Keratinocyte (primary cell): ENCODE measurements at regions not wholly inside any gene's neighbourhood (a gene's known extent, or its start where the extent isn't known, plus 50 kb on each side); places are given as distances from the start of the nearest gene placed in this dataset.

Experiments used
- DNase-seq: peaks from one replicate; pipeline ENCODE4 v3.0.0-alpha.2; 2011; ENCODE audit warnings: low read depth, missing footprints, low spot score
- FAIRE-seq: peaks from 2 replicates; lab custom pipeline; 2011; peaks lifted over from hg19 to GRCh38; lab: Jason Lieb, UNC
- H2AFZ ChIP-seq: 2 replicates; pipeline ENCODE4 v1.6.0; 2012; ENCODE audit warnings: low read length, control low read depth, inconsistent platforms; ENCODE audit not compliant: control insufficient read depth
- H3K27ac ChIP-seq: 2 replicates; pipeline ENCODE4 v1.5.1; 2011; ENCODE audit warnings: low read length; ENCODE audit not compliant: control insufficient read depth, insufficient read depth
- H3K27me3 ChIP-seq: 3 replicates; pipeline ENCODE4 v1.6.0; 2011; ENCODE audit warnings: low read length; ENCODE audit not compliant: control insufficient read depth, insufficient read depth; ENCODE audit errors: extremely low read depth
- H3K36me3 ChIP-seq, 2 experiments: 2 replicates in 1 of 2; 3 replicates in 1 of 2; pipeline ENCODE4 v1.5.1; 2011; ENCODE audit warnings: low read length in 2 of 2, mild to moderate bottlenecking in 1 of 2; ENCODE audit not compliant: control insufficient read depth in 2 of 2, insufficient read depth in 2 of 2; ENCODE audit errors: extremely low read depth in 1 of 2
- H3K4me1 ChIP-seq: 3 replicates; pipeline ENCODE4 v1.5.1; 2011; ENCODE audit warnings: low read length; ENCODE audit not compliant: control insufficient read depth, insufficient read depth; ENCODE audit errors: extremely low read depth
- H3K4me2 ChIP-seq: 3 replicates; pipeline ENCODE4 v1.6.0; 2011; ENCODE audit warnings: low read depth, low read length; ENCODE audit not compliant: control insufficient read depth, insufficient read depth; ENCODE audit errors: extremely low read depth
- H3K4me3 ChIP-seq, 3 experiments: fragments of 200-600 bp in 1 of 3; sonication (generic) in 1 of 3; 2 replicates in 2 of 3; 3 replicates in 1 of 3; pipeline ENCODE4 v1.5.1; 2011 to 2016; ENCODE audit warnings: low read length in 3 of 3, mild to moderate bottlenecking in 3 of 3, control low read depth in 2 of 3, inconsistent platforms in 1 of 3, low read depth in 1 of 3, mixed read lengths in 1 of 3, mixed run types in 1 of 3, moderate library complexity in 1 of 3; ENCODE audit not compliant: control insufficient read depth in 2 of 3, insufficient read depth in 2 of 3; ENCODE audit errors: extremely low read depth in 1 of 3
- H3K79me2 ChIP-seq: 2 replicates; pipeline ENCODE4 v1.6.0; 2012; ENCODE audit warnings: low read length; ENCODE audit not compliant: control insufficient read depth, insufficient read depth
- H3K9ac ChIP-seq: 3 replicates; pipeline ENCODE4 v1.6.0; 2011; ENCODE audit warnings: low read length; ENCODE audit not compliant: control insufficient read depth, insufficient read depth; ENCODE audit errors: extremely low read depth
- H3K9me1 ChIP-seq: 3 replicates; pipeline ENCODE4 v1.6.0; 2011; ENCODE audit warnings: low read length; ENCODE audit not compliant: control insufficient read depth, insufficient read depth; ENCODE audit errors: extremely low read depth
- H3K9me3 ChIP-seq: 2 replicates; pipeline ENCODE4 v1.5.1; 2012; ENCODE audit warnings: low read depth, low read length; ENCODE audit not compliant: control insufficient read depth
- H4K20me1 ChIP-seq: 3 replicates; pipeline ENCODE4 v1.6.0; 2011; ENCODE audit warnings: low read length; ENCODE audit not compliant: control insufficient read depth, insufficient read depth; ENCODE audit errors: extremely low read depth
- EZH2 ChIP-seq: IDR thresholded peaks from one replicate; pipeline ENCODE4 v1.6.1; 2012; ENCODE audit warnings: inconsistent platforms, mild to moderate bottlenecking, low read length, moderate library complexity
- dilution Hi-C: fragments of 300-500 bp; cut with MboI; formaldehyde crosslinking; loops from one replicate; pipeline ENCODE4 v1.7.0; 2020; ENCODE audit warnings: low sequenced_read_pairs; ENCODE audit not compliant: extremely low pct_ligation_motif_present
- TF ChIP-seq, protein P1 (sequence below), 3 experiments: IDR thresholded peaks in 1 of 3; conservative IDR thresholded peaks in 1 of 3; optimal IDR thresholded peaks in 1 of 3; 2 replicates in 2 of 3; 3 replicates in 1 of 3; pipeline versions ENCODE3 to v1.5.1; 2011; ENCODE audit warnings: low read length in 3 of 3, mild to moderate bottlenecking in 3 of 3, moderate library complexity in 2 of 3, control low read depth in 1 of 3, inconsistent platforms in 1 of 3; ENCODE audit not compliant: insufficient read depth in 2 of 3; ENCODE audit errors: extremely low read depth in 1 of 3

DNA sequence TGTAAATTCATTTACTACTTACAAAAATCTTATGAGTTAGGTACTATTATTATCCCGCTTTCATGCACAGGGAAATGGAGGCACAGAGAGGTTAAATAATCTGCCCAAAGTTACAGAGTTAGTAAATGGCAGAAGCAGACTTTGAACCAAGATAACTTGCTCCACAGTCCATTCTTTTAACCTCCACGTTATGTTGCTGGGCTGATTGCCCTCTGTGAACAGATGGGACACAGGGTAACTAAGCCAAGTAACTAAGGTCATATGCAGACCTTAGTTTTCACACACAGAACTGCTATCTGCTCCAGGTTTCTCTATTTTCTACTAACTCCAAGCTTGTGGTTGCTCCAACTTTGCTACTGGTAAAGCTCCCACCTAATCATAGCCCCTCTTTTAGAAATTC is 147.1 kb upstream of the IFNG-AS1 start:
- no peaks in the 10 kb centered on the region for H4K20me1 ChIP-seq
- no peaks in the 10 kb centered on the region for H3K36me3 ChIP-seq
- H3K27me3 ChIP-seq, result no peaks in the 10 kb centered on the region
- no peak overlapping the region for H3K9ac ChIP-seq
- no peak overlapping the region for H3K4me2 ChIP-seq
- H3K27ac ChIP-seq, result no peak overlapping the region
- FAIRE-seq, result no peak
- no peaks in the 10 kb centered on the region for H3K9me1 ChIP-seq
- no peaks in the 10 kb centered on the region for H3K9me3 ChIP-seq
- H3K79me2 ChIP-seq, result no peaks in the 10 kb centered on the region
- no peak for DNase-seq
- H2AFZ ChIP-seq, result no peak overlapping the region
- no peak for TF ChIP-seq EZH2
- TF ChIP-seq, protein P1, sequence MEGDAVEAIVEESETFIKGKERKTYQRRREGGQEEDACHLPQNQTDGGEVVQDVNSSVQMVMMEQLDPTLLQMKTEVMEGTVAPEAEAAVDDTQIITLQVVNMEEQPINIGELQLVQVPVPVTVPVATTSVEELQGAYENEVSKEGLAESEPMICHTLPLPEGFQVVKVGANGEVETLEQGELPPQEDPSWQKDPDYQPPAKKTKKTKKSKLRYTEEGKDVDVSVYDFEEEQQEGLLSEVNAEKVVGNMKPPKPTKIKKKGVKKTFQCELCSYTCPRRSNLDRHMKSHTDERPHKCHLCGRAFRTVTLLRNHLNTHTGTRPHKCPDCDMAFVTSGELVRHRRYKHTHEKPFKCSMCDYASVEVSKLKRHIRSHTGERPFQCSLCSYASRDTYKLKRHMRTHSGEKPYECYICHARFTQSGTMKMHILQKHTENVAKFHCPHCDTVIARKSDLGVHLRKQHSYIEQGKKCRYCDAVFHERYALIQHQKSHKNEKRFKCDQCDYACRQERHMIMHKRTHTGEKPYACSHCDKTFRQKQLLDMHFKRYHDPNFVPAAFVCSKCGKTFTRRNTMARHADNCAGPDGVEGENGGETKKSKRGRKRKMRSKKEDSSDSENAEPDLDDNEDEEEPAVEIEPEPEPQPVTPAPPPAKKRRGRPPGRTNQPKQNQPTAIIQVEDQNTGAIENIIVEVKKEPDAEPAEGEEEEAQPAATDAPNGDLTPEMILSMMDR (optimal IDR thresholded peaks at IDR 0.05 in 1 of 3, IDR thresholded peaks at IDR 0.05 in 1 of 3, conservative IDR thresholded peaks at IDR 0.05 in 1 of 3; ENCODE audit: extremely low read depth in 1 of 3, insufficient read depth in 2 of 3, low read length in 3 of 3), result no peak
- no peak overlapping the region for H3K4me3 ChIP-seq
- dilution Hi-C loops, result no loop called here
- no peaks in the 10 kb centered on the region for H3K4me1 ChIP-seq

DNA sequence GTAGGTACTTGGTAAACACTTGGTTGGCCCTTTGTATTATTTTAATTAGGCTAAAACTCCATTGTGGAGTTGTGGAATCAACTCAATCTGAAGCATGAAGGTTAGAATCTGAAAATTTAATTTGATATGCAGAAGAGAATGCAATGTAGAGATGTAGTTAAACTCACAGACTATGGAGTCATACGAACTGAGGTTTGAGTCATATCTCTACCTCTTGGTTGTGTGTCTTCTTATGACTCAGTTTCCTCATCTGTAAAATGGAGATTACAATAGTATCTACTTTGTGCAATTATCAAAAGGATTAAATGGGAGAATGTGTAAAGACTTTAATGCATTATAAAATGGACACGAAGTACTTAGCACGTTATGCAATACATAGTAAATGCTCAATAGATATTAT is 146.0 kb upstream of the IFNG-AS1 start:
- Histone ChIP-seq H3K79me2 (no peaks in the 10 kb centered on the region), H3K4me2 (no peak overlapping the region), H3K36me3 (no peaks in the 10 kb centered on the region), H4K20me1 (no peaks in the 10 kb centered on the region), H3K4me3 (no peak overlapping the region), H3K9me1 (no peaks in the 10 kb centered on the region), H3K9ac (no peak overlapping the region), H3K4me1 (no peaks in the 10 kb centered on the region), H3K9me3 (no peaks in the 10 kb centered on the region), H3K27ac (no peak overlapping the region), H3K27me3 (no peaks in the 10 kb centered on the region), H2AFZ (no peak overlapping the region)
- DNase-seq (no peak), FAIRE-seq (no peak)
- dilution Hi-C loops, result no loop called here
- no peak for TF ChIP-seq EZH2
- TF ChIP-seq, protein P1 (optimal IDR thresholded peaks at IDR 0.05 in 1 of 3, IDR thresholded peaks at IDR 0.05 in 1 of 3, conservative IDR thresholded peaks at IDR 0.05 in 1 of 3; ENCODE audit: extremely low read depth in 1 of 3, insufficient read depth in 2 of 3, low read length in 3 of 3), result no peak
